HG03469 (cell line): ENCODE measurements at regions not wholly inside any gene's neighbourhood (a gene's known extent, or its start where the extent isn't known, plus 50 kb on each side); places are given as distances from the start of the nearest gene placed in this dataset.

Experiments used
- ATAC-seq: cut with Tn5 transposase; IDR thresholded peaks from one replicate; pipeline ENCODE4 v1.9.1; 2021; ENCODE audit warnings: mild to moderate bottlenecking, moderate library complexity, moderate number of reproducible peaks; ENCODE audit not compliant: unreplicated experiment

GRCh38 chr13:107438251-107438650 lies 777.1 kb downstream of the LIG4 start:
- ATAC-seq, result no peak

GRCh38 chr13:107434347-107434746 lies 781.0 kb downstream of the LIG4 start:
- no peak for ATAC-seq

- no peak for ATAC-seq
Observed at GRCh38 chr13:107427536-107427935, 787.8 kb downstream of the LIG4 start.

- no peak for ATAC-seq
Observed at GRCh38 chr13:107422421-107422820, 792.9 kb downstream of the LIG4 start.

- no peak for ATAC-seq
Observed at GRCh38 chr13:107421951-107422350, 793.4 kb downstream of the LIG4 start.

GRCh38 chr13:107421028-107421427 lies 794.3 kb downstream of the LIG4 start:
- no peak for ATAC-seq

GRCh38 chr13:107413005-107413404 lies 802.3 kb downstream of the LIG4 start:
- no peak for ATAC-seq

GRCh38 chr13:107407074-107407473 lies 808.3 kb downstream of the LIG4 start:
- ATAC-seq, result no peak

- no peak for ATAC-seq
Observed at GRCh38 chr13:107395927-107396662, 819.2 kb downstream of the LIG4 start.

- ATAC-seq, result no peak
Observed at GRCh38 chr13:107392205-107392604, 823.1 kb downstream of the LIG4 start.

GRCh38 chr13:107387525-107387924 lies 819.6 kb upstream of the ARGLU1 start:
- no peak for ATAC-seq

- no peak for ATAC-seq
Observed at GRCh38 chr13:107379407-107380155, 811.6 kb upstream of the ARGLU1 start.

GRCh38 chr13:107376341-107377125 lies 808.6 kb upstream of the ARGLU1 start:
- no peak for ATAC-seq

- no peak for ATAC-seq
Observed at GRCh38 chr13:107375701-107376340, 807.9 kb upstream of the ARGLU1 start.

GRCh38 chr13:107374038-107374437 lies 806.1 kb upstream of the ARGLU1 start:
- ATAC-seq, result no peak

- ATAC-seq, result no peak
Observed at GRCh38 chr13:107373551-107373950, 805.6 kb upstream of the ARGLU1 start.

- ATAC-seq, result no peak
Observed at GRCh38 chr13:107370015-107370785, 802.3 kb upstream of the ARGLU1 start.

- no peak for ATAC-seq
Observed at GRCh38 chr13:107367258-107367657, 799.3 kb upstream of the ARGLU1 start.

GRCh38 chr13:107365466-107366215 lies 797.7 kb upstream of the ARGLU1 start:
- no peak for ATAC-seq

- ATAC-seq, result no peak
Observed at GRCh38 chr13:107364658-107365057, 796.7 kb upstream of the ARGLU1 start.
